Stimulated activated CD4-positive, alpha-beta T cell treated with anti-CD3 and anti-CD28 coated beads, TNF-alpha, amount 100 ng/mL, for 48 hours (primary cell): ENCODE measurements at regions not wholly inside any gene's neighbourhood (a gene's known extent, or its start where the extent isn't known, plus 50 kb on each side); places are given as distances from the start of the nearest gene placed in this dataset.
"Not testable (repeated sequence)": the region's sequence is repeated elsewhere in the genome, so short reads cannot be mapped to it uniquely, and the experiment has no call there.

Experiments used
- DNase-seq, 3 donors: peaks; one replicate each; pipeline ENCODE4 v3.0.0-alpha.2; 2020; ENCODE audit warnings: low read depth in 3 of 3

GRCh38 chr10:25713894-25714240, 220.2 kb upstream of the MYO3A start:
- DNase-seq = no peak

- no peak for DNase-seq
Observed at GRCh38 chr10:25724241-25724640, 209.8 kb upstream of the MYO3A start.

- peak in 2 of 3 donors; percentile 2 to 8 for DNase-seq
Observed at GRCh38 chr10:25725917-25726716, 207.9 kb upstream of the MYO3A start.

- DNase-seq = no peak
Observed at GRCh38 chr10:25738776-25739175, 195.3 kb upstream of the MYO3A start.

- DNase-seq = no peak
Observed at GRCh38 chr10:25743832-25744231, 190.2 kb upstream of the MYO3A start.

GRCh38 chr10:25744574-25744973, 189.5 kb upstream of the MYO3A start:
- DNase-seq = no peak

GRCh38 chr10:25745976-25746375, 188.1 kb upstream of the MYO3A start:
- no peak for DNase-seq

GRCh38 chr10:25747084-25747483, 186.9 kb upstream of the MYO3A start:
- DNase-seq = no peak

GRCh38 chr10:25748509-25748908, 185.5 kb upstream of the MYO3A start:
- DNase-seq = no peak

GRCh38 chr10:25753776-25754175, 180.3 kb upstream of the MYO3A start:
- no peak for DNase-seq

GRCh38 chr10:25755874-25756273, 178.2 kb upstream of the MYO3A start:
- DNase-seq = not testable (repeated sequence)

- DNase-seq = no peak
Observed at GRCh38 chr10:25756784-25757183, 177.2 kb upstream of the MYO3A start.

- DNase-seq = no peak
Observed at GRCh38 chr10:25758041-25758457, 176.0 kb upstream of the MYO3A start.

GRCh38 chr10:25758511-25758910, 175.5 kb upstream of the MYO3A start:
- no peak for DNase-seq

GRCh38 chr10:25761937-25762336, 172.1 kb upstream of the MYO3A start:
- DNase-seq = no peak

- DNase-seq = no peak
Observed at GRCh38 chr10:25766213-25766612, 167.8 kb upstream of the MYO3A start.

GRCh38 chr10:25766687-25767221, 167.3 kb upstream of the MYO3A start:
- DNase-seq = no peak

GRCh38 chr10:25768167-25768566, 165.9 kb upstream of the MYO3A start:
- DNase-seq = no peak

GRCh38 chr10:25778646-25779045, 155.4 kb upstream of the MYO3A start:
- DNase-seq = no peak

- DNase-seq = no peak
Observed at GRCh38 chr10:25786161-25786560, 147.9 kb upstream of the MYO3A start.

GRCh38 chr10:25786899-25787298, 147.1 kb upstream of the MYO3A start:
- no peak for DNase-seq

- DNase-seq = no peak
Observed at GRCh38 chr10:25797888-25798429, 136.1 kb upstream of the MYO3A start.

- DNase-seq = no peak
Observed at GRCh38 chr10:25804505-25804904, 129.5 kb upstream of the MYO3A start.
